GM21367 (cell line): ENCODE measurements at regions not wholly inside any gene's neighbourhood (a gene's known extent, or its start where the extent isn't known, plus 50 kb on each side); places are given as distances from the start of the nearest gene placed in this dataset.

ENCODE experiments used
- ATAC-seq: cut with Tn5 transposase; IDR thresholded peaks from one replicate; pipeline ENCODE4 v1.9.1; 2021; ENCODE audit not compliant: unreplicated experiment

DNA sequence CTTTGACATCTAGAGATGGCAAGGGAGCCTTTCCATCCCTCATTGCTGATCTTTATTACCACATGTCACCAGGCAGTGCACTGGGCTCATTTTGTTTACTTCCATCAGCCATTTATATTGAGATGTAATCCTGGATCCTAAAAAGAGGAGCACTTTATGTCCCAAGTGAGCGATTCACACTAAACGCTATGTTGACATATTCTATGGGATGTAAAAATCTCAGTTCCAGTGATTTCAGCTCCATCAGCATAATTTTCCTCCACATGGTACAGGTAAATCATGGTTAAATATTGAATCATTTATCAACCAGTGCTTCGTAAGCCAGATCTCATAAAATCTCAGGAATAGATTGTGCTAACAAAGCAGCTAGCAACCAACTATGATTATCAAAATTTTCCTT, 634.8 kb upstream of the PLXNA2 start:
- no peak for ATAC-seq

DNA sequence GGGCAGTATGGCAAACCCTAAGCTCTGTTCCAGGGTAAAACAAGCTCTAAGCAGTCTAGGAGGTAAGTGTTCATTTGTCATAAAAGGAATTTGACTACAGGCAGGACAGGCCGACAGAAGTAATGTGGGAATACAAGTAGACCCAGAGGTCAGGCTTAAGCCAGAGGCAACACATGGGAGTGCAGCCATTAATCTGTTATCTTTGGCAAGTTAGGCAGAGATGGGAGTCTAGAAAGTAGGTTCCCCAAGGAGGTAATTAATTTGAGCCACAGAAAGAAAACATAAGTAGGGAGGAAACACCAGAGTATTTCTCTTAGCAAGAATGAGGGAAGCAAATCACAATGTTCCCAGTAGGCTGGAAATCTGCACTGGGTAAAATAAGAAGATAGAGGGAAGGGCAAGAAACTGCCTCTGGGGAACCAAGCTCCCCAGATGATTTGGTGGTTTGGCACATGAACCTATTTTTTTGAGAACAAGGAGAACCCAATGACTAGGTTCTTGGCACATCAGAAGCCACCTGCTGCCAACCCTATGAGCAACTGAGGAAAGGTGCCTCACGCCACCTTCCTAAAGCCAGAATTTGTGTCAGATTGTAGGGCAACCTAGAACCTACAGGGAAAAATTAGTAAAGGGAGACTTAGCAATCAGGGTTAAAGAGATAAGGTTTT, 636.4 kb upstream of the PLXNA2 start:
- no peak for ATAC-seq

DNA sequence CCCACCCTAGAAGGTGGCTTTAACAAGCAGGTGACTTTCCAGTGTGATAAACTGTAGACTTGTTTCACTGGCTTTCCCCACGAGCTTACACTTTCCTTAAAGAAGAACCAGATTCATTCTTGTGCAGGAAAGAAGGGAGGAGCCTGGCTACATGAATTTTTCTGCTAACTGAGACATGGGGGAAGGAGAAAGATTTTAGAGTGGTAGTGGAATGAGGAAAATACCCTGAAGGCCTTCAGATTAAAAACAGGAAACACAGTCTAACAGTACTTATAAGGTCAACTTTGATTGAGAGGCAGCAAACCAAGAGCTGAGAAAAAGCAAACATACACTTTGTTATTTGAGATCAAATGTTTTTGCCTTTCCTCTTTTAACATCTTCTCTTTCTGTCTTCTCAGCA, 640.9 kb upstream of the PLXNA2 start:
- no peak for ATAC-seq

DNA sequence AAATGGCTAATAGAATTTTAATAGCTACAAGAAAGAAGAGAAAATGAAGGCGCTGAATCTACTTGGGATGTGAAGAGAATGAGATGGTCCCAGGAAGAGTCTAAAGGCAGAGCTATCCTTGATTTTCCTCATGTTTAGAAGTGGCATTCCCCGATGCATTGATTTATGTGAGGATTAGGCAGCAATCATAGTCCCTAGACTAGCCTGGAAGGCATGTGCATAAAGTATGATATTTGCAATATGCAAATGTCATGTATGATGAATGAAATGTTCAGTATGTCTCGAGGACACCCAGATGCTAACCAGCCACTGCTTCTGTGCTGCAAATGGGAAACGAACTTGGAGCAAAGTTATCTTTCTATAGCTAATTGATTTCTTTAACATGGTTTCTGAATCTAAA, 641.5 kb upstream of the PLXNA2 start:
- no peak for ATAC-seq

DNA sequence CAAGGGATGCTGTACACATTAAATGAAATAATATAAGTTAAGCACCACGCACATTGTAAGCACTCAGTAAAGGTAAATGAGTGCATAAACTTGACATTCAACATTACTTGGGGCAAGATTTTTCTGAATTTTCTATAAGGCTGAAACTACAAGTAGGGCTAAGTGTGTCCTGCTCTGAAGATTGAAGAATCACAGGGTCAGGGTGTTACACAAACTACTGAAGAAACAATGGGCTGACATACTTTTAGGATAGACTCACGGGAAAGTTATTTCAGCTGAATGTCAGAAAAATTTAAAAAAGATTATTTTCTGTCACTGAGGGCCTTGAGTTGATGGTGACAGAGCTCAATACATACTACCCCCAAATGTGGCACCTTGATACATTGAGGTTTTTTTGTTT, 644.2 kb upstream of the PLXNA2 start:
- no peak for ATAC-seq

DNA sequence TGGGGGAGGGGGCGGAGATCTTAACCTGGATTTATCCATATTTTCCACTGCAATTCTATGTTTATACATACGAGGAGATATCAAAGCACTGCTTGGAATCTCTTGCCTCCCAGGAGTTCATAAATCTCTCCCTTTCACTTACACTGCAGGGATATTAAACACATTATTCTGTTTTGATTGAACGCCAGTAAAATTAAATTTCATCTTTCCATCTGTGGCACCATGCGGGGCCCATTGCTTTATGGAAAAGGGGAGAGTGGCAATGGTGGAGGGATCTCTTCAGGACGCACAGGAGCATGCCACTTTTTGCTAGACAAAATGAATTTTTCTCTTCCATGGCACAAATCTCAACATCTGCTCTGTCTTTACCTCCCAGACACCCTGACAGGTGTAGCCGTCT, 648.0 kb upstream of the PLXNA2 start:
- no peak for ATAC-seq

DNA sequence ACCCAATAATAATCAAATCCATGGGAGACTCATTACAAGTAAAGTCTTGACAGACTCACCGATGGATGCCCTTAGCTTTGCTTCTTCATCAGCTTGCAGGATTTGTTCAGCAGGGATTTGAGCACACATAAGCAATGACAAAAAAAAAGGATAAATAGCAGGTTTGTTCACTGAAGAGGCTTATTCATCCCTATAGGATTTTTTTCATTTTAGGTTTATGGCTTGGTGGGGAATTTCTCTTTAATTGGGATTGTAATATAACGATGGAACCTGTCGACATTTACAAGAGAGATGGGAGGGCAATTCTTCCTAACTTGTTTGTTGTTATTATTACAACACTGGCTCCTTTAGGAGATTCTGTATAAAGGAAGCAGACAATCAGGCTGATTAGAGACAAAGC, 649.1 kb upstream of the PLXNA2 start:
- ATAC-seq = no peak

DNA sequence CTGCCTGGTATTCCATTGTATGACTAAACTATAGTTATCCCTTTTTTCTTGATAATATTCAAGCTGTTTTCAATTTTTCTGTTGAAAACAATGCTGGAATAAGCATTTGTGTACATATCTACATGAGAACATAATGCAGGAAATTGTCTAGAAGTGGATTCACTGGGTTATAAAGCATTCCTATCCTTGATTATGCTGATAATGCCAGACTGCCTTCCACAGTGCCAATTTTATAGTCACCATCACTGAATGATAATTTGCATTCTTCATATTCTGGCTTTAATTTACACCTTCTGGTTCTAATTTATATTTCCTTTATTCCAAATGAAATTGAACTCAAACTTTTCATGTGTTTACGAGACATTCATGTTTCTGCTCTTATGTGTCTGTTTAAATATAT, 651.0 kb upstream of the PLXNA2 start:
- ATAC-seq = no peak

DNA sequence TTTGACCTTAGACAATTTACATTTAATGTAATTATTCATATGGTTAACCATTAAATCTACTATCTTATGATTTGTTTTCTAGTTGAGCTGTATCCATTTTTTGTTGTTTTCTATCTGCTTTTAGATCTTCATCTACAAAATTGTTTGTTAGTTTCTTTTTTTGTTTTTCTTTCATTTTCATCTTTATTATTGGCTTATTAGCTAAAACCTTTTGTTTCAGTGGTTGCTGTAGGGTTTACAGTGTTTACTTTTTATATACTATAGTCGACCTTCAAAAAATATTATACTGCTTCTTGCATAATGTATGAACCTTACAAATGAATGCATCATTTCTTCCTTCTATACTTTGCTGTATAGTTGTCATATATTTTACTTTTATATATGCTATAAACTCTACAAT, 651.6 kb upstream of the PLXNA2 start:
- no peak for ATAC-seq

DNA sequence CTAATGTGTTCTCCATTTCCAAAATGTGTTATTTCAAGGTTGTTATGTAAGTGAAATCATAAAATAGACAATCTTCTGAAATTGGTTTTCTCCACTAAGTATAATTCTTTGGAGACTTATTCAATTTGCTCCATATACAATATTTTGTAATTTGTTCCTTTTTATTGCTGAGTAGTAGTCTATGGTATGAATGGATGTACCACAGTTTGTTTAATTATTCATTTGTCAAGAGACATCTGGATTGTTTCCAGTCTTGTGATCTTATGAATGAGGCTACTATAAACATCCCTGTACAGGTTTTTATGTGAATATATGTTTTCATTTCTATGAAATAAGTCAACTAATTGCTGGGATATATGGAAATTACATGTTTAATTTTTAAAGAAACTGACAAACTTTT, 652.6 kb upstream of the PLXNA2 start:
- ATAC-seq = no peak

DNA sequence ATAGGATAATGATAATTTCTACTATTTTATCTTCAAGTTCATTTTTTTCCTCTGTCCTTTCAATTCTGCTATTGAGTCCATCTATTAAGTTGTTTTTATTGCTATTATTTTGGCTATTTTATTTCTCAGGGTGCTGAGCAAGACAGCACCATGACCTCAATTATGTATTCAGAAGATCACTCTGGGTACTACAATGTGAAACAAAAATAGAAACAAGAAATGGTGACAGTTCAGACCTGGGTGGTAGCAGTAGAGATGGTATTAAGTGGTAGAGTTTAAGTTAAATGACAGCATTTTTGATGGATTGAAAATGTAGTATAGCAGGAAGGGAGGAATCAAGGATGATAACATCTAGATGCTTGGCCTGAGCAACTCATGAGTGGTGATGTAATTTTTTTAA, 655.3 kb upstream of the PLXNA2 start:
- ATAC-seq = no peak

DNA sequence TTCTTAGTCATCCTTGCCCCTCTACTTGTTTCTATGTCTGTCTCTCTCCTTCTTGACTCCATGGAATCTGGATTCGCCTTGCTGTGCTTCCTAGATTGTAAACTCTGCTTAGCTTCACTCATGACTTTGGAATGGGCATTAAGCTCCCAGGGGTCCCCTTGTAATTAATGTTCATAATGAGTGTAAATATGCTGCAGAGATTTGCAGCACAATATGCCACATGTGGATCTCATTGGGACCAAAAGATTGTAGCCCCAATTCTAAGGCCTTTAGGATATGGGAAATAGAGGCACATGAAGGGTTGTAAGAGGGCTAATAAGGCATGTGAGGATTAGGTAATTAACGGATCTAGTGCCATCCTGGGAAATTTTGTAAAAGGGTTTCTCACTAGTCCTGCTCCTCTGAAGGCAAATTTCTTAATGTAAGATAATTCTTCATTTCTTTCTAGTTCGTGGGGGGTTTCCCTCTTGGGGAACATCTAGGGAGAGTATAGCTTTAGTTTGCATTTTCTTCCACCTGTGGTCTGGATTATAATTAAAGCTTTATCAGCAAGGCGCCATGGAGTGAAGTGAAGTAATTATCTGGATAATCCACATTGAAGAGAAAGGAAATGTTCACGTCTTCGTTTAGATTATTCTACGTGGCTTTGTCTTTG, 659.2 kb upstream of the PLXNA2 start:
- no peak for ATAC-seq

DNA sequence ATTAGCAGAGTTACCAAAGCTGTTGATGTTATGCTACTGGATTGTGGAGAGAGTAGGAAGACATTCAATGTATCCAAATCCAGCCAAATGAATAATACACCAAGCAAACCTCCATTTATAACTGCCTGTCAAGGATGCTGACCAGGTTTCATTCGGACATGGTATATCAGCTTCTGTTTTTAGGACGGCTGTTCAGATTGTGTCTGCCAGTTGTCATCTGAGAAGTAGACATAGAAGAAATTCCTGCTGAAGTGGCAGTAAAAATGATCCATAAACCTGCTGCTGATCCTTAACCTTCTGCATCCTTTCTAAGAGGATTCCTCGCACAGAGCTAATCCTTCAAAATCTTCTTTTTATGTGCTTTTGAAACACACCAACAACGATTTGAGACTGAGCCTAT, 663.6 kb upstream of the PLXNA2 start:
- ATAC-seq = no peak

DNA sequence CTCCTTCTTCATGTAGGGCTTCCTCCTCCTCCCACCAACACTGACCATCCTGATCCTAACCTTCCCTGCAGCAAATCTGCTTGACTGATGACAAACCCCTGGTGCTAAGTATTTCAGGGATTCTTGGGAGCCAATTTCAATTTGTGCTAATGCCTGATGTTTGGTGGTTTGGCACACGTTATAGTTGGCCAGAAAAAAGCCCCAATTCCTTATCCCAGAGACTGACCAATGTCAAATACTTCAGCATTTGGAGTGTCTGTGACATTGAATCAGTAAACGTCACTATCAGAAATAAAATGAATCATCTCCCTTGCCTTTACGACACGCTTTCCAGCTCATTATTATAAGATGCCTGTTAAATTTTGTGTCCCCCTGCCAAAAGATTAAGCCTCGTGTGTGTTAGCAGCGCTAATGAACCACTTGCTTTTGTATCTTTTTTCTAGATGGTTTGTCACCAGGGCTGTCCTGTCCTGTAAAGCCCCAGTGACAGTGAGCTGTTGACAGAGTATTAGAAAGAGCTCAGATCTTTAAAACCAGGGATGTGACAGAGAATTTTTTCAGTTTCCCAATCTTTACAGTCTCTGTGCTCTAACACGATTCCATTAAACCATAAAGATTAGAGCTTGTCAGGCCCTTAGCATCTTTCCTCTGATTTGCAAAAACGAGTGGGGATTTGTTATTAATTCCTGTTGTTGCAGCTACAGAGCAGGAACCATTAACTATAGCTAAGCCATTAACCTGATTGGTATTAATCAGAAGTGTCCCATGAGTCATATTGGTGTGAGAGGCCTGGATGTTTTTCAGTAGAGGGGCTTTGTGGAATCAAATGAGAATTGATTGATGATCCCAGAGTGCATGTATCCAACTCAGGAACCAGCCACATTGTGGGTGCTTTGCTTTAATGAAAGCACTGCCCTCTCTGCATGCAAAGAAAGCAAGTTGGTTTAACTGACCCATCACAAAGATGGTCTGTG, 665.1 kb upstream of the PLXNA2 start:
- ATAC-seq = no peak

DNA sequence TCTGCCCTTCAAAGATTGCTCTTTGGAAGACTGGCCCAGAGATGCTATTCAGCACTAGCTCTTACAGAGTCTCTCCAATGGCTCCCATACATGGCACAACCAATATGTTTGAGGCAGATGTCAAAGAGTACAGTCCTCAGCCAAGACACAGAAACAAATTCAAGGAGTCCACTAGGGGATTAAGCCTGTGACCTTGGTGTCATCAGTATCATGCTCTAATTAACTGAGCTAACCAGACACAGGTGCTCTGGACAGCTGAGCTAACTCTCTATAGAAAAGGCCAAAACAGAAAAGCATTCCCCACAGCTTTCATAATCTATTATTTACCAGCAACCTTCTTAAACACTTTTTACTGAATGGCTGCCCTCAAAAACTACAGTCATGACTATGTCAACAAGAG, 666.0 kb upstream of the PLXNA2 start:
- ATAC-seq = no peak

DNA sequence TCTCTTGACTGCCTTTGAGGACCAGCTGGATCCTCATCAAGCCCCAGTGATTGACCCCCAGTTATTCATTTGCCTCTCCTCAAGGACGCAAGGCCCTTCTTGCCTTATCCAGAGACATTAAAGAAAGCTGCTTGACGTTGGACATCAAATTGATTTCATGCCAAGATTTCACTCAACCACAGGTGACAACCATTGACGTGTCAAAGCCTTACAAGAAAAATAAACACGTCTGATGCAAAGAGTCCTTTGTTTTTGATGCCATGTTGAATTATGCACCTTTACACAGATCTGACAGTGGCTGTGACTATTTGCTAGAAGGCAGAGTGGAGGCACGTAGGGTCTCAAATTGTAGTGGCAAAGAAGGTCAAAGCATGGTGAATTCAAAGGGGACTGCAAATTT, 666.2 kb upstream of the CAMK1G start:
- ATAC-seq = no peak

DNA sequence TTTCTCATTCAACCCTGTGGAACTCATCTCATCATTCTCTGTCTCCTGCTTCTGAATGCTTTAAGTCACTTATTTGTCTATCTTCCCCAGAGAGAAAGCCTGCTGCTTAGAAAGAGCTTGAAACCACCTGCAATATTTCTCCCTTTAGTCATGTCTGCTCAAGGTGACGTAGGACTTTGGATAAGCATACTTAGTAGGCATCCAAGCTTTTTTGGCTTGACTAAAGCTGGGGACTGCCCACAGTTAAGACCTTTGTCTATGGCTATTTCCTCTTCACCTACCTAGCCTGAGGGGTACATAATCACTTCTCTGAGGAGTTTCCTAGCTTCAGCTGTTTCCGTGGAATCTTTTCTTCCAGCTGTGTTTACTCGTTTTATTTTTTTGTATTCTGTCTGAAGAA, 665.8 kb upstream of the CAMK1G start:
- no peak for ATAC-seq

DNA sequence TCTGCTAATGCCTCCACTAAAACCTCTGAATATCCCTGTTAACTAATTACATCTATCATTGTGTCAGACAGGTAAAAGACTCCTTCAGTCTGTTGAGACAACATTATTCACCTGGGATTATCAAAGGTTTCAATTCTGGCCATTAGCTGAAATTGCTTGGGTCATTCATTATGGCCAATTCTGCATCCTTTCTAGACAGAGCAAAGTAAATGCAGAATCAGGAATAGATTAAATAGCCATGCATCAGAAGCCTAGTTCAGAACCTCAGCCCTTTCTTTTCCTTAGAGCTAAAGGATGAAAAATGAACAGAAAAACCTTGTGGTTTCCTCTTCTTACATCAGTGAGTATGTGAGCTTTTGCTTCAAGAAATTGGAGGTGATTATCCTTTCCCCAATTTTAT, 665.4 kb upstream of the CAMK1G start:
- no peak for ATAC-seq

DNA sequence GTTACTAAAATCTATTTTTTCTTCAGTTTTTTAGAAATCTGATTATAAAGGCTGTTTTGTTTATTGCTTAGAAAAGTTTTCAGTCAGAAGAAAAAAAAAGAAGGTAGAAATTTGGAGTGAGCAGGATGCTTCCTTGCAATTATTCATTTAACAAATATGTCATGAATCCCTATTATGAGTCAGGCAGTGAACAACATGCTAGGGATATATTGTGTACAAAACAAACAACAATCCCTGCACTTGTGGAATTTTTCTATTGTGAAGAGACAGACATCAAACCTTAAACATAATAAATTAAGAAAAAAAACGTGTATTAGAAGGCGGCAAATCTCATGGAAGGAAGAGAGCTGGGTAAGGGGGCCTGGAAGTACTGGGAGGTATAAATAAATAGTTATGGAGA, 664.1 kb upstream of the CAMK1G start:
- no peak for ATAC-seq

DNA sequence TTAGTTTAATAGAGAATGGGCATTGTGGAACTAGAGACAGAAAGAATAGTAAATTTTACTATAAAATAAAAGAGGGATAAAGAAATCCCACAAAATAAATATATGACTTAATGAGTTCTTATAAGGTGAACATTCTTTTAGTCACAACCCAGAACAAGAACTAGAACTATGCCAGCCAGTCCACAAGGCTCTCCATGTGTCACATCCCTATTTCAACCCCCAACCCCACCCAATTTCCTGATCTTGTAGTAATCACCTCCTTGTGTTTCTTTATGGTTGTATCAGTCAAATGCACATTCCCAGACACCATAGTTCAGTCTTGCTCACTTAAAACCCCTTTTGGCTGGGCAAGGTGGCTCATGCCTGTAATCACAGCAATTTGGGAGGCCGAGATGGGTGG, 662.3 kb upstream of the CAMK1G start:
- ATAC-seq = no peak

DNA sequence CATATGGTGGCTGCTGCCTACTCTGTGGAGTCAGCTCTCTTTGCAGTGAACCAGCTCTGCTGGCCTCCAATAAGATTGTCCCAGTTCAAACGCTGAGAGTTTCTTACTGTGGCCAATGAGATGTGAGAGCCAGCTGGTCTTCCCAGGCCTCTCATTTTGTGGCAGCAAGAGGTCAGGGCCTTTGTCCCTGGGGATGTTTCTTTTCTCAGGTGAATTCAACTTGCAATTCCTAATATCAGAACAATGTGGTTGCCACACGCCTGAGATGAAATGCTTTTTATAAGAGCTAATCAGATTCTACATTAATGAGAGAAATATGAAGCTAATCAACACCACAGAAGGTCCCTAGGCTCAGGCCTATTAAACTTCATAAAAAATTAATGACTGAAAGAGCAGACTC, 660.1 kb upstream of the CAMK1G start:
- no peak for ATAC-seq
